IMR-90 (cell line): ENCODE measurements at regions not wholly inside any gene's neighbourhood (a gene's known extent, or its start where the extent isn't known, plus 50 kb on each side); places are given as distances from the start of the nearest gene placed in this dataset.
"Not testable (repeated sequence)": the region's sequence is repeated elsewhere in the genome, so short reads cannot be mapped to it uniquely, and the experiment has no call there.

Experiments used
- ATAC-seq: fragments of 200-7000 bp; cut with Tn5 transposase; 2 replicates; pipeline ENCODE4 v1.9.1; 2020; ENCODE audit warnings: low read depth, mild to moderate bottlenecking, moderate library complexity
- BruUV-seq: library from RNA; stranded (reverse); fragments of 400-500 nt; replicated peaks from 2 replicates; lab custom pipeline; 2021; lab: Mats Ljungman, UMichigan
- CTCF ChIA-PET: fragments of 300-600 bp; formaldehyde crosslinking; extraction: SDS; loops from one replicate; lab custom pipeline; 2021; ENCODE audit warnings: antibody characterized with exemption; lab: Yijun Ruan, JAX
- POLR2A ChIA-PET: fragments of 300-600 bp; sonication (Branson Sonifier 250); formaldehyde crosslinking; loops from one replicate; lab custom pipeline; 2022; ENCODE audit warnings: antibody characterized with exemption; ENCODE audit not compliant: unreplicated experiment; lab: Charles Lee
- DNase-seq: peaks from one replicate; pipeline ENCODE4 v3.0.0; 2013
- H2AFZ ChIP-seq: replicated peaks from 2 replicates; pipeline ENCODE3; 2013; ENCODE audit warnings: low read length, mild to moderate bottlenecking; ENCODE audit not compliant: poor library complexity
- H2AK5ac ChIP-seq: 2 replicates; pipeline ENCODE4 v1.6.1; 2013; ENCODE audit warnings: low read depth, low read length, inconsistent platforms
- H2AK9ac ChIP-seq: replicated peaks from 2 replicates; pipeline ENCODE3; 2013; ENCODE audit warnings: mild to moderate bottlenecking, low read depth, low read length, moderate library complexity; ENCODE audit not compliant: poor library complexity
- H2BK120ac ChIP-seq: 2 replicates; pipeline ENCODE4 v1.6.1; 2013; ENCODE audit warnings: low read depth, low read length, inconsistent platforms
- H2BK15ac ChIP-seq: 3 replicates; pipeline ENCODE4 v1.6.1; 2013; ENCODE audit warnings: low read depth, low read length, inconsistent platforms
- H2BK20ac ChIP-seq: 2 replicates; pipeline ENCODE4 v1.6.1; 2013; ENCODE audit warnings: low read depth, mild to moderate bottlenecking, inconsistent platforms, low read length, moderate library complexity
- H2BK5ac ChIP-seq: 2 replicates; pipeline ENCODE4 v1.6.1; 2013; ENCODE audit warnings: mild to moderate bottlenecking, low read depth, low read length, inconsistent platforms; ENCODE audit not compliant: poor library complexity, severe bottlenecking
- H3K14ac ChIP-seq: replicated peaks from 2 replicates; pipeline ENCODE4 v1.6.1; 2013; ENCODE audit warnings: low read depth, low read length, inconsistent platforms
- H3K18ac ChIP-seq: 2 replicates; pipeline ENCODE4 v1.6.1; 2013; ENCODE audit warnings: low read depth, low read length, control low read depth
- H3K23ac ChIP-seq: 2 replicates; pipeline ENCODE4 v1.6.1; 2013; ENCODE audit warnings: low read depth, low read length, inconsistent platforms
- H3K27ac ChIP-seq: 2 replicates; pipeline ENCODE4 v1.5.1; 2013; ENCODE audit warnings: mild to moderate bottlenecking, control low read depth, low read length; ENCODE audit not compliant: insufficient read depth
- H3K27me3 ChIP-seq: 2 replicates; pipeline ENCODE4 v1.6.1; 2013; ENCODE audit warnings: low read length; ENCODE audit not compliant: control insufficient read depth, insufficient read depth
- H3K36me3 ChIP-seq: 2 replicates; pipeline ENCODE4 v1.6.1; 2013; ENCODE audit warnings: low read length, mixed read lengths; ENCODE audit not compliant: control insufficient read depth, insufficient read depth
- H3K4ac ChIP-seq: 2 replicates; pipeline ENCODE4 v1.6.1; 2013; ENCODE audit warnings: low read depth, low read length, inconsistent platforms
- H3K4me1 ChIP-seq: 2 replicates; pipeline ENCODE4 v1.6.1; 2013; ENCODE audit warnings: low read length, mixed read lengths; ENCODE audit not compliant: control insufficient read depth, insufficient read depth
- H3K4me2 ChIP-seq: 2 replicates; pipeline ENCODE4 v1.6.1; 2013; ENCODE audit warnings: low read depth, mild to moderate bottlenecking, control low read depth, low read length, moderate library complexity
- H3K4me3 ChIP-seq: 2 replicates; pipeline ENCODE4 v1.5.1; 2013; ENCODE audit warnings: low read depth, mild to moderate bottlenecking, control low read depth, low read length, moderate library complexity; ENCODE audit not compliant: insufficient read depth
- H3K56ac ChIP-seq: 2 replicates; pipeline ENCODE4 v1.6.1; 2013; ENCODE audit warnings: low read length, inconsistent platforms; ENCODE audit not compliant: insufficient read depth; ENCODE audit errors: extremely low read depth
- H3K79me1 ChIP-seq, 2 experiments: 2 replicates each; pipeline ENCODE4 v1.6.1; 2013; ENCODE audit warnings: low read length in 2 of 2, inconsistent platforms in 1 of 2, low read depth in 1 of 2
- H3K9ac ChIP-seq: 2 replicates; pipeline ENCODE4 v1.6.1; 2013; ENCODE audit warnings: low read depth, low read length, control low read depth
- H3K9me1 ChIP-seq: 2 replicates; pipeline ENCODE4 v1.6.1; 2013; ENCODE audit warnings: low read length, inconsistent platforms; ENCODE audit not compliant: insufficient read depth
- H3K9me3 ChIP-seq: 2 replicates; pipeline ENCODE4 v1.6.1; 2013; ENCODE audit warnings: low read length; ENCODE audit not compliant: control insufficient read depth, insufficient read depth
- H4K20me1 ChIP-seq: 2 replicates; pipeline ENCODE4 v1.6.1; 2013; ENCODE audit warnings: low read length, inconsistent platforms; ENCODE audit not compliant: insufficient read depth
- H4K5ac ChIP-seq: 2 replicates; pipeline ENCODE4 v1.6.1; 2013; ENCODE audit warnings: mild to moderate bottlenecking, low read depth, low read length, control low read depth
- H4K8ac ChIP-seq, 2 experiments: 2 replicates each; pipeline ENCODE4 v1.6.1; 2013; ENCODE audit warnings: low read depth in 2 of 2, low read length in 2 of 2, control low read depth in 1 of 2, inconsistent platforms in 1 of 2
- H4K91ac ChIP-seq: 2 replicates; pipeline ENCODE4 v1.6.1; 2013; ENCODE audit warnings: low read depth, low read length, inconsistent platforms; ENCODE audit not compliant: insufficient read depth
- WGBS, 2 experiments: methylation state at CpG; one replicate each; pipeline versions ENCODE4 v1.1.5 to v1.1.7; 2013; ENCODE audit warnings: missing lambda C conversion rate in 2 of 2; ENCODE audit not compliant: insufficient read length in 1 of 2; ENCODE audit errors: extremely low coverage in 2 of 2; 5-methylcytosine and 5-hydroxymethylcytosine counted together
- dilution Hi-C: fragments of 300-500 bp; cut with HindIII; formaldehyde crosslinking; loops from one replicate; pipeline ENCODE4 v1.14.3; 2018; ENCODE audit warnings: low sequenced_read_pairs; ENCODE audit not compliant: unreplicated experiment
- in situ Hi-C: fragments of 300-500 bp; cut with MboI; formaldehyde crosslinking; loops from 3 replicates; pipeline ENCODE4 v1.14.3; 2019; ENCODE audit warnings: low sequenced_read_pairs, inconsistent platforms, mixed read lengths
- intact Hi-C: fragments of 100-400 bp; cut with micrococcal nuclease; formaldehyde crosslinking; loops from 2 replicates; pipeline ENCODE4 v1.10.0; 2022

DNA sequence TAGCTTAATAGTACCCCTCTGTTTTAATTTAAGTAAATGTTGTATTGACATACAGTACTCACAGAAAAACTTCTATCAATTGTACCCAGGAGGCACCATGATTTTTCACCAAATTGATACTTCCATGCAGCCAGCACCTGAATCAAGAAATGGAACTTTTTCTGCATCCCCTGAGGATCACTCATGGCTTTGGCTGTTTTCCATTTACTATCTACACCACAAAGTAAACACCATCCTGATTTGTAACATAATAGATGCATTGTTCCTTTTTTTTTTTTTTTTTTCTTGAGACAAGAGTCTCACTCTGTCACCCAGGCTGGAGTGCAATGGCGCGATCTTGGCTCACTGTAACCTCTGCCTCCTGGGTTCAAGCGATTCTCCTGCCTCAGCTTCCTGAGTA lies 1066.8 kb downstream of the SOCS6 start:
- POLR2A ChIA-PET, H2BK15ac ChIP-seq, H4K5ac ChIP-seq, H3K4me3 ChIP-seq, dilution Hi-C loops, H3K56ac ChIP-seq, H2AK9ac ChIP-seq, H3K27ac ChIP-seq, H3K9me1 ChIP-seq, H4K91ac ChIP-seq, H3K14ac ChIP-seq, H2BK5ac ChIP-seq, CTCF ChIA-PET, H3K4me1 ChIP-seq, DNase-seq, H3K4ac ChIP-seq, H3K23ac ChIP-seq, H3K36me3 ChIP-seq, H4K8ac ChIP-seq, H3K27me3 ChIP-seq, H2AK5ac ChIP-seq, H3K79me1 ChIP-seq, ATAC-seq, H2BK120ac ChIP-seq, H3K4me2 ChIP-seq, intact Hi-C loops, H4K20me1 ChIP-seq, H3K9me3 ChIP-seq, BruUV-seq, H2AFZ ChIP-seq, in situ Hi-C loops, H3K9ac ChIP-seq, H2BK20ac ChIP-seq, H3K18ac ChIP-seq: not testable (repeated sequence)
- WGBS, 2 experiments, result no CpG with 5 or more reads among the region's 3 CpGs
